ENCODE measurements at regions not wholly inside any gene's neighbourhood (a gene's known extent, or its start where the extent isn't known, plus 50 kb on each side); places are given as distances from the start of the nearest gene placed in this dataset.

- no peak overlapping the region for H3K4me3 ChIP-seq (ENCODE audit: low read length)
- H3K9ac ChIP-seq (ENCODE audit: low read length) = no peak overlapping the region
- H3K9me3 ChIP-seq (ENCODE audit: control insufficient read depth, low read length) = no peaks in the 10 kb centered on the region
- no peak for DNase-seq (ENCODE audit: low read depth)
- no peaks in the 10 kb centered on the region for H3K4me1 ChIP-seq (ENCODE audit: control insufficient read depth, insufficient read depth, low read length)
- no peaks in the 10 kb centered on the region for H3K36me3 ChIP-seq (ENCODE audit: control insufficient read depth, insufficient read depth, low read length, severe bottlenecking)
- peaks cover 3% of the 10 kb centered on the region for H3K27me3 ChIP-seq (replicated peaks; ENCODE audit: control insufficient read depth, insufficient read depth, low read length)
Measured at GRCh38 chr2:56021579-56021978, 98.0 kb upstream of the EFEMP1 start.

- Histone ChIP-seq H3K4me3 (ENCODE audit: low read length) (no peak overlapping the region), H3K4me1 (ENCODE audit: control insufficient read depth, insufficient read depth, low read length) (no peaks in the 10 kb centered on the region), H3K9ac (ENCODE audit: low read length) (no peak overlapping the region), H3K9me3 (ENCODE audit: control insufficient read depth, low read length) (no peaks in the 10 kb centered on the region), H3K36me3 (ENCODE audit: control insufficient read depth, insufficient read depth, low read length, severe bottlenecking) (no peaks in the 10 kb centered on the region), H3K27me3 (replicated peaks; ENCODE audit: control insufficient read depth, insufficient read depth, low read length) (no peaks in the 10 kb centered on the region)
- no peak for DNase-seq (ENCODE audit: low read depth)
Measured at GRCh38 chr2:56025469-56026193, 102.0 kb upstream of the EFEMP1 start.

- H3K4me1 ChIP-seq (ENCODE audit: control insufficient read depth, insufficient read depth, low read length) = no peaks in the 10 kb centered on the region
- no peak overlapping the region for H3K4me3 ChIP-seq (ENCODE audit: low read length)
- DNase-seq (ENCODE audit: low read depth) = no peak
- no peaks in the 10 kb centered on the region for H3K9me3 ChIP-seq (ENCODE audit: control insufficient read depth, low read length)
- peaks cover 7% of the 10 kb centered on the region for H3K27me3 ChIP-seq (replicated peaks; ENCODE audit: control insufficient read depth, insufficient read depth, low read length)
- no peak overlapping the region for H3K9ac ChIP-seq (ENCODE audit: low read length)
- no peaks in the 10 kb centered on the region for H3K36me3 ChIP-seq (ENCODE audit: control insufficient read depth, insufficient read depth, low read length, severe bottlenecking)
Measured at GRCh38 chr2:56026828-56027227, 103.2 kb upstream of the EFEMP1 start.

GRCh38 chr2:56030062-56030461, 106.5 kb upstream of the EFEMP1 start:
- Histone ChIP-seq H3K9ac (ENCODE audit: low read length) (no peak overlapping the region), H3K36me3 (ENCODE audit: control insufficient read depth, insufficient read depth, low read length, severe bottlenecking) (no peaks in the 10 kb centered on the region), H3K4me1 (ENCODE audit: control insufficient read depth, insufficient read depth, low read length) (no peaks in the 10 kb centered on the region), H3K4me3 (ENCODE audit: low read length) (no peak overlapping the region), H3K9me3 (ENCODE audit: control insufficient read depth, low read length) (no peaks in the 10 kb centered on the region), H3K27me3 (replicated peaks; ENCODE audit: control insufficient read depth, insufficient read depth, low read length) (peaks cover 14% of the 10 kb centered on the region)
- DNase-seq (ENCODE audit: low read depth) = no peak

- Histone ChIP-seq H3K36me3 (ENCODE audit: control insufficient read depth, insufficient read depth, low read length, severe bottlenecking) (no peaks in the 10 kb centered on the region), H3K4me3 (ENCODE audit: low read length) (no peak overlapping the region), H3K4me1 (ENCODE audit: control insufficient read depth, insufficient read depth, low read length) (no peaks in the 10 kb centered on the region), H3K9me3 (ENCODE audit: control insufficient read depth, low read length) (no peaks in the 10 kb centered on the region), H3K9ac (ENCODE audit: low read length) (no peak overlapping the region), H3K27me3 (replicated peaks; ENCODE audit: control insufficient read depth, insufficient read depth, low read length) (peaks cover 14% of the 10 kb centered on the region)
- DNase-seq (ENCODE audit: low read depth) = no peak
Measured at GRCh38 chr2:56030901-56031300, 107.3 kb upstream of the EFEMP1 start.

- Histone ChIP-seq H3K4me3 (ENCODE audit: low read length) (no peak overlapping the region), H3K9me3 (ENCODE audit: control insufficient read depth, low read length) (no peaks in the 10 kb centered on the region), H3K27me3 (replicated peaks; ENCODE audit: control insufficient read depth, insufficient read depth, low read length) (peaks cover 14% of the 10 kb centered on the region), H3K36me3 (ENCODE audit: control insufficient read depth, insufficient read depth, low read length, severe bottlenecking) (no peaks in the 10 kb centered on the region), H3K9ac (ENCODE audit: low read length) (no peak overlapping the region), H3K4me1 (ENCODE audit: control insufficient read depth, insufficient read depth, low read length) (no peaks in the 10 kb centered on the region)
- DNase-seq (ENCODE audit: low read depth) = no peak
Measured at GRCh38 chr2:56034258-56034657, 110.7 kb upstream of the EFEMP1 start.

- H3K27me3 ChIP-seq (replicated peaks; ENCODE audit: control insufficient read depth, insufficient read depth, low read length) = no peaks in the 10 kb centered on the region
- H3K9ac ChIP-seq (ENCODE audit: low read length) = no peak overlapping the region
- H3K36me3 ChIP-seq (ENCODE audit: control insufficient read depth, insufficient read depth, low read length, severe bottlenecking) = no peaks in the 10 kb centered on the region
Measured at GRCh38 chr2:56040189-56040588, 116.6 kb upstream of the EFEMP1 start.

GRCh38 chr2:56040834-56041233, 117.3 kb upstream of the EFEMP1 start:
- no peaks in the 10 kb centered on the region for H3K9me3 ChIP-seq (ENCODE audit: control insufficient read depth, low read length)
- H3K9ac ChIP-seq (ENCODE audit: low read length) = no peak overlapping the region
- no peaks in the 10 kb centered on the region for H3K36me3 ChIP-seq (ENCODE audit: control insufficient read depth, insufficient read depth, low read length, severe bottlenecking)
- H3K4me3 ChIP-seq (ENCODE audit: low read length) = no peak overlapping the region
- DNase-seq (ENCODE audit: low read depth) = no peak
- no peaks in the 10 kb centered on the region for H3K4me1 ChIP-seq (ENCODE audit: control insufficient read depth, insufficient read depth, low read length)
- H3K27me3 ChIP-seq (replicated peaks; ENCODE audit: control insufficient read depth, insufficient read depth, low read length) = no peaks in the 10 kb centered on the region

More at GRCh38 chr2:56040189-56040588, 116.6 kb upstream of the EFEMP1 start:
- no peak for DNase-seq (ENCODE audit: low read depth)
- no peaks in the 10 kb centered on the region for H3K4me1 ChIP-seq (ENCODE audit: control insufficient read depth, insufficient read depth, low read length)
- no peaks in the 10 kb centered on the region for H3K9me3 ChIP-seq (ENCODE audit: control insufficient read depth, low read length)
- H3K4me3 ChIP-seq (ENCODE audit: low read length) = no peak overlapping the region

- no peak overlapping the region for H3K9ac ChIP-seq (ENCODE audit: low read length)
- H3K9me3 ChIP-seq (ENCODE audit: control insufficient read depth, low read length) = no peaks in the 10 kb centered on the region
- H3K27me3 ChIP-seq (replicated peaks; ENCODE audit: control insufficient read depth, insufficient read depth, low read length) = no peaks in the 10 kb centered on the region
- no peak for DNase-seq (ENCODE audit: low read depth)
- no peaks in the 10 kb centered on the region for H3K36me3 ChIP-seq (ENCODE audit: control insufficient read depth, insufficient read depth, low read length, severe bottlenecking)
- H3K4me3 ChIP-seq (ENCODE audit: low read length) = no peak overlapping the region
- no peaks in the 10 kb centered on the region for H3K4me1 ChIP-seq (ENCODE audit: control insufficient read depth, insufficient read depth, low read length)
Measured at GRCh38 chr2:56047136-56047535, 123.6 kb upstream of the EFEMP1 start.

- no peak for DNase-seq (ENCODE audit: low read depth)
- no peaks in the 10 kb centered on the region for H3K4me1 ChIP-seq (ENCODE audit: control insufficient read depth, insufficient read depth, low read length)
- H3K36me3 ChIP-seq (ENCODE audit: control insufficient read depth, insufficient read depth, low read length, severe bottlenecking) = no peaks in the 10 kb centered on the region
- no peaks in the 10 kb centered on the region for H3K9me3 ChIP-seq (ENCODE audit: control insufficient read depth, low read length)
- H3K27me3 ChIP-seq (replicated peaks; ENCODE audit: control insufficient read depth, insufficient read depth, low read length) = peaks cover 5% of the 10 kb centered on the region
- H3K9ac ChIP-seq (ENCODE audit: low read length) = no peak overlapping the region
- no peak overlapping the region for H3K4me3 ChIP-seq (ENCODE audit: low read length)
Measured at GRCh38 chr2:56049233-56049845, 125.8 kb upstream of the EFEMP1 start.

- Histone ChIP-seq H3K4me1 (ENCODE audit: control insufficient read depth, insufficient read depth, low read length) (no peaks in the 10 kb centered on the region), H3K4me3 (ENCODE audit: low read length) (no peak overlapping the region), H3K9ac (ENCODE audit: low read length) (no peak overlapping the region), H3K9me3 (ENCODE audit: control insufficient read depth, low read length) (peaks cover 7% of the 10 kb centered on the region), H3K27me3 (replicated peaks; ENCODE audit: control insufficient read depth, insufficient read depth, low read length) (peaks cover 5% of the 10 kb centered on the region), H3K36me3 (ENCODE audit: control insufficient read depth, insufficient read depth, low read length, severe bottlenecking) (no peaks in the 10 kb centered on the region)
- DNase-seq (ENCODE audit: low read depth) = no peak
Measured at GRCh38 chr2:56053679-56054078, 130.1 kb upstream of the EFEMP1 start.
